ENCODE measurements at regions not wholly inside any gene's neighbourhood (a gene's known extent, or its start where the extent isn't known, plus 50 kb on each side); places are given as distances from the start of the nearest gene placed in this dataset.
A peak's percentile ranks its signal among the peaks of the same experiment; 100 is the strongest.

- CTCF ChIA-PET = no interaction called here
- intact Hi-C loops (cut with micrococcal nuclease; ENCODE audit: unreplicated experiment) = no loop called here
- no peak for DNase-seq
- Mint-ChIP-seq H3K27me3 (ENCODE audit: unreplicated experiment) (no peaks in the 10 kb centered on the region), H3K9me3 (ENCODE audit: low read depth, unreplicated experiment) (peaks cover 4% of the 10 kb centered on the region), H3K4me3 (ENCODE audit: low read depth, unreplicated experiment) (no peak overlapping the region), H3K36me3 (ENCODE audit: insufficient read depth, unreplicated experiment) (no peaks in the 10 kb centered on the region), H3K27ac (ENCODE audit: unreplicated experiment) (peak overlapping the region; percentile 62), H3K4me1 (ENCODE audit: low read depth, unreplicated experiment) (peaks cover 10% of the 10 kb centered on the region)
- BruUV-seq (replicated peaks) = no TSS peak
- no peak for TF ChIP-seq CTCF (IDR thresholded peaks at IDR 0.05; ENCODE audit: unreplicated experiment)
Observed at GRCh38 chr18:27695503-27695902, 481.4 kb downstream of the CDH2 start.

- TF ChIP-seq CTCF (IDR thresholded peaks at IDR 0.05; ENCODE audit: unreplicated experiment) = no peak
- Mint-ChIP-seq H3K36me3 (ENCODE audit: insufficient read depth, unreplicated experiment) (no peaks in the 10 kb centered on the region), H3K4me1 (ENCODE audit: low read depth, unreplicated experiment) (peaks cover 10% of the 10 kb centered on the region), H3K4me3 (ENCODE audit: low read depth, unreplicated experiment) (no peak overlapping the region), H3K27ac (ENCODE audit: unreplicated experiment) (peak overlapping the region; percentile 62), H3K9me3 (ENCODE audit: low read depth, unreplicated experiment) (peaks cover 4% of the 10 kb centered on the region), H3K27me3 (ENCODE audit: unreplicated experiment) (no peaks in the 10 kb centered on the region)
- intact Hi-C loops (cut with micrococcal nuclease; ENCODE audit: unreplicated experiment) = no loop called here
- CTCF ChIA-PET = no interaction called here
- DNase-seq = no peak
- BruUV-seq (replicated peaks) = no TSS peak
Observed at GRCh38 chr18:27695052-27695451, 481.9 kb downstream of the CDH2 start.

- CTCF ChIA-PET = no interaction called here
- Mint-ChIP-seq H3K4me3 (ENCODE audit: low read depth, unreplicated experiment) (no peak overlapping the region), H3K9me3 (ENCODE audit: low read depth, unreplicated experiment) (peaks cover 8% of the 10 kb centered on the region), H3K27ac (ENCODE audit: unreplicated experiment) (no peak overlapping the region), H3K4me1 (ENCODE audit: low read depth, unreplicated experiment) (no peaks in the 10 kb centered on the region), H3K27me3 (ENCODE audit: unreplicated experiment) (no peaks in the 10 kb centered on the region), H3K36me3 (ENCODE audit: insufficient read depth, unreplicated experiment) (no peaks in the 10 kb centered on the region)
- BruUV-seq (replicated peaks) = no TSS peak
- TF ChIP-seq CTCF (IDR thresholded peaks at IDR 0.05; ENCODE audit: unreplicated experiment) = no peak
- intact Hi-C loops (cut with micrococcal nuclease; ENCODE audit: unreplicated experiment) = loop anchor here (5.0 kb wide), 1 partner anchor 64 kb away; no protein-coding TSS in a partner anchor
- no peak for DNase-seq
Observed at GRCh38 chr18:27688581-27688980, 488.3 kb downstream of the CDH2 start.

- no peak for DNase-seq
- Mint-ChIP-seq H3K27ac (ENCODE audit: unreplicated experiment) (no peak overlapping the region), H3K4me1 (ENCODE audit: low read depth, unreplicated experiment) (no peaks in the 10 kb centered on the region), H3K36me3 (ENCODE audit: insufficient read depth, unreplicated experiment) (no peaks in the 10 kb centered on the region), H3K4me3 (ENCODE audit: low read depth, unreplicated experiment) (no peak overlapping the region), H3K27me3 (ENCODE audit: unreplicated experiment) (no peaks in the 10 kb centered on the region), H3K9me3 (ENCODE audit: low read depth, unreplicated experiment) (peaks cover 8% of the 10 kb centered on the region)
- intact Hi-C loops (cut with micrococcal nuclease; ENCODE audit: unreplicated experiment) = loop anchor here (5.0 kb wide), 1 partner anchor 65 kb away; no protein-coding TSS in a partner anchor
- TF ChIP-seq CTCF (IDR thresholded peaks at IDR 0.05; ENCODE audit: unreplicated experiment) = no peak
- CTCF ChIA-PET = no interaction called here
- BruUV-seq (replicated peaks) = no TSS peak
Observed at GRCh38 chr18:27687351-27687979, 489.5 kb downstream of the CDH2 start.

Measured in Calu3 (cell line).